OCI-M1 (cell line): ENCODE measurements at regions not wholly inside any gene's neighbourhood (a gene's known extent, or its start where the extent isn't known, plus 50 kb on each side); places are given as distances from the start of the nearest gene placed in this dataset.
"Not testable (repeated sequence)": the region's sequence is repeated elsewhere in the genome, so short reads cannot be mapped to it uniquely, and the experiment has no call there.

Experiments used
- DNase-seq: peaks from one replicate; lab custom pipeline; 2025; lab: John Stamatoyannopoulos, UW

- DNase-seq, result no peak
Observed at GRCh38 chr1:95905818-95906395, 671.9 kb downstream of the RWDD3 start.

- DNase-seq, result not testable (repeated sequence)
Observed at GRCh38 chr1:95911739-95912138, 677.7 kb downstream of the RWDD3 start.

- DNase-seq, result no peak
Observed at GRCh38 chr1:95916616-95917015, 682.6 kb downstream of the RWDD3 start.

DNA sequence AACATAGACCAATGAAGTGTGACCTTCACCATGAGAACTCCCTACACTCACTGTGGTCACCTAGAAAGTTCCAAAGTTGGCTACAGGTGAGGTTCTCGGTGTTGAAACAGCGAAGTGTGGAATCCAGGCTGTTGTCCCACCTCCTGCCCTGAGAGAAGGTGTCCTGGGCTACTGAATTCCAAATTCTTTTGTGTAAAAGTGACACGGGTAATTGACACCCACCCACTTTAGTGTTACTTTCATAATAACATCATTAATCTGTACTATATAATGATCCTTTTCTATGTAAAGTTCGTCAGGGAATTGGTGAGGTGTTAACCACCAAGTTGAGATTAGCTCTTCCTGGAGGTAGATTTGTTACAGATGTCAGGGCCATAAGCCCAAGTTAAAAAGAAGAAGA, 690.7 kb downstream of the RWDD3 start:
- DNase-seq, result no peak

- no peak for DNase-seq
Observed at GRCh38 chr1:95926331-95926730, 692.3 kb downstream of the RWDD3 start.

GRCh38 chr1:95927061-95927460, 693.1 kb downstream of the RWDD3 start:
- no peak for DNase-seq

DNA sequence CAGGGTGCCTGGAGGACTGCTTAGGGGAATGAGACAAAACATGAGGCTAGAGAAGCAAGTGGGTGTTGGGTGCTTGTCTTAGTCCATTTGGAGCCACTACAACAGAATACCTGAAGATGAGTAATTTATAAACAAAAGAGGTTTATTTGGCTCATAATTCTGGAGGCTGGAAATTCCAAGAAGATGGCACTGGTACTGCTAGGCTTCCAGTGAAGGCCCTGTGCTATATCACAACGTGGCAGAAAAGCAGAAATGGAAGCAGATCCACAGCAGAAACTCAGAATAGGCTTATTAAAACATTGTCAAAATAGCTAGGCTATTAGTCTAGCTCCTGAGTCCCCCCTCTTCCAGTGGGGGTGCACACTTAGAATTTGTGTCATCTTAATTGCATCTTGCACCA, 701.7 kb downstream of the RWDD3 start:
- no peak for DNase-seq

- DNase-seq, result no peak
Observed at GRCh38 chr1:95941121-95941798, 707.2 kb downstream of the RWDD3 start.

GRCh38 chr1:95948023-95948422, 714.0 kb downstream of the RWDD3 start:
- no peak for DNase-seq

DNA sequence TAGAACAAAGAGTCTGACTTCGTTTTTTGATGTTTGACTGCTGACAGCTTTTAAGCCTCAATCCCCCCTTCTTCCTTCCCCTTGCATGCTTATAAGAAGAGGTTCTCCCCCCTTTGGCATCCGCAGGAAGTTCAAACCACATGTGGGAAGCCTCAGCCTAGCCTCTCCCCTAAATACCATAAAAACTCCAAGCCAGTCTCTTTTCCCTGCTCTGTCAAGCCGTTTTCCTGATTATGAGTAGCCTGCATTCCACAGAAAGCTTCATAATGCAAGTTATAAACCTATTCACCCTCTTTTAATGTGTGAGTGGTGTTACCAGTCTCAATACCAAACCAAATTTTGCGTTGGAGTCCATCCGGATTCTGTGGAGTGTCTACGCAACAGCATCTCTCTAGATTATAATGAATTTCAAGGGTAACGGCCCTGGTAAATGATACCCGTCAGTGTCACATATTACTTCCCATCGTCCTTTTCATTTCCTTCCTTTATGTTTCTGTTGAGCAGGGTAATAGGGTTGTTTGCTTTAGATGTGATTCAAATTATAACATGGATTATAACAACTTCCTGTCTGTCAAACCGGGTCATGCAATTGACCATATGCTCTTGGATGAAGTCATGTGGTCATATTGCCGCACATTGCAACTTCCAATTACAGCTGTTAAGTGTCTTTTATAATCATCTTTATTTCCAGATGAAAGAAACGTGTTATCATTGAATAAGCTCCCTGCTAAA, 717.5 kb downstream of the RWDD3 start:
- DNase-seq, result no peak

DNA sequence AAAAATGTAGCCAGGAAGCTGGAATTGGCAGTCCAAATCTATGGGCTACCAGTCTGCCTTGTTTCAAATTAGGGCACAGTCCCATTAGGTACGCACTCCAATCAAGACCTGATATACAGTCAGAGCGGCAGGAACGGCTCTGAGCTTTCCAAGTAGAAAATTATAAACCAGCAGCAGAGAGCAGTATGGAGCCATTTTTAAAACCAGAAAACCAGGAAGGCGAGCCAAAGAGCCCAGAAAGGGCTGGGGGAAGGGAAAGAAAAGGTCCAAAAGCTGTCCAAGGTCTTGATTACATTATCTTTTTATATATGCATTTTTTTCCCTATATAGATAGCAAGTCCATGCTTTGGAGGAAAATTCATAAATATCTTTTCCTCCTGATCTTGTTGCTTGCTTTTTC, 719.0 kb downstream of the RWDD3 start:
- peak; percentile 62 for DNase-seq

- no peak for DNase-seq
Observed at GRCh38 chr1:95954585-95954984, 720.6 kb downstream of the RWDD3 start.

GRCh38 chr1:95956215-95956614, 722.2 kb downstream of the RWDD3 start:
- DNase-seq, result no peak

DNA sequence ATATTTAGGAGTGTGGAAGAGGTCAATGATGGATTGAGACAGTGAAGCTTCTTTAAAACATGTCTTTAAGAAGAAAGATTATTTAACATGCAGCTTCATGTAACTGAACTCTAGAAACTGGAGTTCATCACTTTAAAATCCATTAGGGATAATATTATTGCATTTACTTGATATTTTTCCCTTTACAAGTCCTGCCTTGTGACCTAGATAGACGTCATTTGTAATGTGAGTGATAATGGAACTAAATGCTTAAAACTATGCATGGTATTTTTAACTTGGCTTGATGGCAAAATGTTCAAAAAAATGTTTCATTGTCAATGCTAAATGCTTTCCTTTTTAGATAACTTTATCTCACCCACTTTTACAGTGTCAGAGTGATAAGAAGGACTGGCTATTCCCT, 723.7 kb downstream of the RWDD3 start:
- no peak for DNase-seq

GRCh38 chr1:95966866-95967265, 732.9 kb downstream of the RWDD3 start:
- DNase-seq, result peak; percentile 78

DNA sequence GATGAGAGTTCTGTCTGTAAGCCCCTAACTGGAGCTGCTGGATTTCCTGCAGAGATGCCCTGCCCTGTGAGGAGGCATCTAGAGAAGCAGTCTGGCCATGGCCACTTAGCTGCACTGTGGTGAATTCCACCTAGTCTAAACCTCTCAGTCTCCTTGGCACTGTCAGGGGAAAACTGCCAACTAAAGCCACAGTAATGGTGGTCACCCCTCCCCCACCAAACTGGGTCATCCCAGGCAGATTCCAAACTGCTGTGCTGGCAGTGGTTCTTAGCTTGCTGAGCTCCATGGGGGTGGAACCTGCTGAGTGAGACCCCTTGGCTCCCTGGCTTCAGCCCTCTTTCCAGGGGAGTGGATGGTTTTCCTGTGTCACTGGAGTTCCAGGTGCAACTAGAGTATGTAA, 740.6 kb downstream of the RWDD3 start:
- DNase-seq, result no peak

- DNase-seq, result no peak
Observed at GRCh38 chr1:95982711-95983110, 738.9 kb upstream of the PTBP2 start.

DNA sequence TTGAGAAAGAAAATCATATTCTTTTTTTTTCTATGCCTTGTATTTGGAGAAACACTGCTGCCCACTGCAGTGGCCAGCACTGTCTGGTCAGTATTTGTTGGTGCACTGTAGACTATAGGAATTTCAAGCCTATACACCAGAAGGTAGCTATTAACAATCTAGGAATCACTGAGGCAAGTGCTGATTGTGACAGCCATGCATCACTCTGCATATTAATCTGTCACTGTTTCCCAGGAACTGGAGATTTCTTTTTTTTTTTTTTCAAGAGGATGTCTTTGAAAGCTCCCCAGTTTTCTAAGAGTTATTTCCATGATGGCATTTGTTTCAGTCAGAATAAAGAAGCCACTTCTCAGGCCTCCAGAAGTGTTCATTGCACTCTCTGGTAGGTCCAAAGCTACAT, 737.8 kb upstream of the PTBP2 start:
- no peak for DNase-seq

DNA sequence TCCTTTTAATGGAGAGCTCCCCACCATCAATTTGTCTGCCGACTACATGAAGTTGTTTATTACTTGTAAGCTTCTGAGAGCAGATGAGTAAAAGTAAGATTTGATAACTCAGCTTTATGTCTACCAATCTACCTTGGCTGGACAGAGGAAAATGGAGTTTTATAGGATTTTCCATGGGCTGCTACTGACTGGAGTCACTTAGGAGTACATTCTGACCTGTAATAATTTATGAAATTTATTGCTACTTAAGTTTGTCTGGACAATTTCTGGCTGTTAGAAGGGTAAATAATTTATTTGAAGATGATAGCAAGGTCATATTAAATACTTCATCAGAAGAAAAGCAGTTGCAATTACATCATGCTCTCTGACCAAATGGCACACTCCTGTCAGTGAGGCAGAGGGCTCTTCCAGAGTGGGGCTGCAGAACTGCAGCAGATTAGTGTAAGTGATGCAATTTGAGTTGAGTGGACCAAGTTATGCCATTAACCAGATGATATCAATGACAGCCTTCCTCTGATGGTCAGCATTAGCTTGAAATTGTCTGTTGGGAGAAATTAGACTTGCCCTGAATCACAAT, 736.7 kb upstream of the PTBP2 start:
- DNase-seq, result no peak

DNA sequence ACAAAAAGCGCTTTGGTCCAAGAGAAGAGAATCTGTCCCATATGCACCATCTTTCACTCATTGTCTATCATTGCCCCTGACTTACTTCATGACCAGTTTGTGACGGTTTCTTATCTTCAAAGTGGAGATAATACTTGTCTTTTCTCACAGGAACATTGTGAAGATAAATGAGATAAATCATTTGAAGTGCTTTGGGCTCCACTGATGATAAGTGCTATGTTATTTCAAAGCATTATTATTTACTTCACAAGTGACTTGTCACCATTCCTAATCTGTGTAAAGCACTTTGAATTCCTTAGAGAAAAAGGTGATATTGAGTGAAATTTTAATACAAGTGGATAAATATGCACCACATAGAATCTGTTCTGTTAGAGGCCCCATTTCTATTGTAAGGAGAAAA, 731.6 kb upstream of the PTBP2 start:
- DNase-seq, result no peak

- DNase-seq, result no peak
Observed at GRCh38 chr1:95991787-95992520, 729.6 kb upstream of the PTBP2 start.

GRCh38 chr1:95994643-95995042, 726.9 kb upstream of the PTBP2 start:
- DNase-seq, result peak; percentile 64
